Activated CD4-positive, alpha-beta T cell treated with anti-CD3 and anti-CD28 coated beads, Interleukin-10, Interleukin-2, amounts not matched to agents 100 ng/mL and 50 ng/mL, durations not matched to agents 16 hours and 8 hours (primary cell): ENCODE measurements at regions not wholly inside any gene's neighbourhood (a gene's known extent, or its start where the extent isn't known, plus 50 kb on each side); places are given as distances from the start of the nearest gene placed in this dataset.
"Not testable (repeated sequence)": the region's sequence is repeated elsewhere in the genome, so short reads cannot be mapped to it uniquely, and the experiment has no call there.

Experiments
- DNase-seq: peaks from one replicate; pipeline ENCODE4 v3.0.0-alpha.2; 2020

- DNase-seq, result not testable (repeated sequence)
Measured at GRCh38 chr9:40768646-40769198, 359.8 kb downstream of the FOXD4L6 start.

- not testable (repeated sequence) for DNase-seq
Measured at GRCh38 chr9:40768178-40768577, 360.3 kb downstream of the FOXD4L6 start.

- not testable (repeated sequence) for DNase-seq
Measured at GRCh38 chr9:40754957-40755356, 373.5 kb downstream of the FOXD4L6 start.

GRCh38 chr9:40753288-40753687, 375.2 kb downstream of the FOXD4L6 start:
- DNase-seq, result not testable (repeated sequence)

- peak; percentile 17 for DNase-seq
Measured at GRCh38 chr9:40746921-40747485, 381.5 kb downstream of the FOXD4L6 start.
